CD4-positive, alpha-beta T cell treated with Interferon alpha-2 for 1 hour (primary cell): ENCODE measurements at regions not wholly inside any gene's neighbourhood (a gene's known extent, or its start where the extent isn't known, plus 50 kb on each side); places are given as distances from the start of the nearest gene placed in this dataset.
A peak's percentile ranks its signal among the peaks of the same experiment; 100 is the strongest.

Source experiments
- DNase-seq, 2 donors: peaks; one replicate each; pipeline ENCODE4 v3.0.0-alpha.2; 2020 to 2022

- no peak for DNase-seq
Measured at GRCh38 chr5:72010430-72010829, 96.8 kb upstream of the MAP1B start.

- DNase-seq = no peak
Measured at GRCh38 chr5:72012906-72013305, 94.4 kb upstream of the MAP1B start.

- DNase-seq = no peak
Measured at GRCh38 chr5:72013766-72014624, 93.3 kb upstream of the MAP1B start.

GRCh38 chr5:72015103-72015548 is 92.1 kb upstream of the MAP1B start:
- DNase-seq = no peak

GRCh38 chr5:72018143-72018803 is 89.0 kb upstream of the MAP1B start:
- peak; percentile 25 to 60 for DNase-seq

GRCh38 chr5:72020161-72020983 is 86.9 kb upstream of the MAP1B start:
- DNase-seq = no peak

- no peak for DNase-seq
Measured at GRCh38 chr5:72021651-72022357, 85.5 kb upstream of the MAP1B start.

GRCh38 chr5:72028382-72028781 is 78.9 kb upstream of the MAP1B start:
- DNase-seq = no peak

GRCh38 chr5:72030237-72030636 is 77.0 kb upstream of the MAP1B start:
- DNase-seq = no peak

GRCh38 chr5:72032788-72033187 is 74.5 kb upstream of the MAP1B start:
- no peak for DNase-seq

GRCh38 chr5:72034770-72035169 is 72.5 kb upstream of the MAP1B start:
- DNase-seq = no peak

GRCh38 chr5:72035831-72036230 is 71.4 kb upstream of the MAP1B start:
- DNase-seq = no peak

- no peak for DNase-seq
Measured at GRCh38 chr5:72036951-72037350, 70.3 kb upstream of the MAP1B start.

GRCh38 chr5:72040513-72040912 is 66.8 kb upstream of the MAP1B start:
- DNase-seq = no peak

GRCh38 chr5:72041654-72042053 is 65.6 kb upstream of the MAP1B start:
- DNase-seq = no peak

- DNase-seq = no peak
Measured at GRCh38 chr5:72042097-72042496, 65.2 kb upstream of the MAP1B start.

- DNase-seq = no peak
Measured at GRCh38 chr5:72045692-72046091, 61.6 kb upstream of the MAP1B start.

- no peak for DNase-seq
Measured at GRCh38 chr5:72046106-72046505, 61.2 kb upstream of the MAP1B start.

- no peak for DNase-seq
Measured at GRCh38 chr5:72055636-72056035, 51.6 kb upstream of the MAP1B start.
